Neural crest cell (in vitro differentiated cells): ENCODE measurements at regions not wholly inside any gene's neighbourhood (a gene's known extent, or its start where the extent isn't known, plus 50 kb on each side); places are given as distances from the start of the nearest gene placed in this dataset.
"Not testable (repeated sequence)": the region's sequence is repeated elsewhere in the genome, so short reads cannot be mapped to it uniquely, and the experiment has no call there.

ENCODE experiments used
- DNase-seq: peaks from one replicate; pipeline ENCODE4 v3.0.0; 2021; ENCODE audit warnings: low read depth, mixed read lengths, low spot score
- H3K27ac Mint-ChIP-seq: one replicate; pipeline ENCODE4 v1.8.0; 2021; ENCODE audit warnings: mild to moderate bottlenecking, mixed read lengths; ENCODE audit not compliant: unreplicated experiment
- H3K27me3 Mint-ChIP-seq: 2 replicates; pipeline ENCODE4 v1.8.0; 2021; ENCODE audit warnings: low read depth, mild to moderate bottlenecking, mixed read lengths
- H3K36me3 Mint-ChIP-seq: 2 replicates; pipeline ENCODE4 v1.8.0; 2021; ENCODE audit warnings: low read depth, mild to moderate bottlenecking, mixed read lengths
- H3K4me1 Mint-ChIP-seq: 2 replicates; pipeline ENCODE4 v1.8.0; 2021; ENCODE audit warnings: mixed read lengths
- H3K4me3 Mint-ChIP-seq: one replicate; pipeline ENCODE4 v1.8.0; 2021; ENCODE audit warnings: mild to moderate bottlenecking, mixed read lengths
- H3K9me3 Mint-ChIP-seq: 2 replicates; pipeline ENCODE4 v1.8.0; 2021; ENCODE audit warnings: mixed read lengths
- TF ChIP-seq, protein P1 (sequence below): fragments of 200-600 bp; sonication (generic); conservative IDR thresholded peaks from 2 replicates; pipeline ENCODE4 v1.5.0; 2021; ENCODE audit warnings: antibody characterized with exemption, mild to moderate bottlenecking

DNA sequence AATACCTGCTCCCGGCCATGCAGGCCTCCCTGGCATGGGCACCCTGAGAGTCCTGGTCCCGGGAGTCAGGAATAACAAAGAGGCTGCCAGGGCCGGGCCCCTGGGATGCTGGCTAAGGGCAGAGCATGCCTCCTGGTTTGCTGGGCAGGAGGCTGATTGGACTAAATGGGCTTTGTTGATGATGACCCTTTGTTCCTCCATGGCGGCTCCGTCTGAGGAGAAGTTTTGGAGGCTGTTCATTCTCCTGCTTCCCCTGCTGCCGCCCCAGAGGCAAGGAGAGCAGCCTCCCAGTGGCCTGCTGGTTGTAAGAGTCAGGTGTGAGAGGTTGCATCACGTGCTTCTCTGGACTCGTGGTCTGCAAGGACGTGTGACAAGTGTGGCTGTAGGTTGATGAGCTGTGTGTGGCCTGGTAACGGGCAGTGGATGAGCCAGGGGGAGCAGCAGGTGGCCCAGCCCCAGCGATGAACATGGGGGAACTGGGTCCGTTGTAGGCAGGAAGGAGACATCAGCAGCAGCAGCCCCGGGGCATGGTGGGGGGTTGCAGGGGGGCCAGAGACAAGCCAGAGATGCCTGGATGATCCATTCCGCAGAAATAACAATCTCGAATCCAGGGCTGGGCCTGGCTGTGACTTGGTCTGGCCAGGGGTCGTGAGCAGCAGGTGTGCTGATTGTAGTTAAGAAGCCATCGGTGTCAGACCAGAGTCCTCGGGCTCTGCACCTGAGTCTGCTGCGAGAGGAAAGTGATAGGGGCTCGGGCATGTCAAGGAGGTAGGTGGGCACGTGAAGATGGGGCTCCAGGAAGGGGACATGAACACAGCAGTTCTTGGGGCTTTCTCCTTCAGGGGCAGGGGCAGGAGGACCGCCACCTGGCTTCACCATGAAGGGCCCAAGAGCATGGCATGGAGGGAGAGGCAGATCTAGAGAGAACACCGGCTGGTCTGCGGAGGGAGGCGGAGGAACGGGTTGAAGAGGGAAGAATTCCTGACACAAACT is 101.4 kb downstream of the TNFRSF13B start:
- no peaks in the 10 kb centered on the region for H3K9me3 Mint-ChIP-seq

DNA sequence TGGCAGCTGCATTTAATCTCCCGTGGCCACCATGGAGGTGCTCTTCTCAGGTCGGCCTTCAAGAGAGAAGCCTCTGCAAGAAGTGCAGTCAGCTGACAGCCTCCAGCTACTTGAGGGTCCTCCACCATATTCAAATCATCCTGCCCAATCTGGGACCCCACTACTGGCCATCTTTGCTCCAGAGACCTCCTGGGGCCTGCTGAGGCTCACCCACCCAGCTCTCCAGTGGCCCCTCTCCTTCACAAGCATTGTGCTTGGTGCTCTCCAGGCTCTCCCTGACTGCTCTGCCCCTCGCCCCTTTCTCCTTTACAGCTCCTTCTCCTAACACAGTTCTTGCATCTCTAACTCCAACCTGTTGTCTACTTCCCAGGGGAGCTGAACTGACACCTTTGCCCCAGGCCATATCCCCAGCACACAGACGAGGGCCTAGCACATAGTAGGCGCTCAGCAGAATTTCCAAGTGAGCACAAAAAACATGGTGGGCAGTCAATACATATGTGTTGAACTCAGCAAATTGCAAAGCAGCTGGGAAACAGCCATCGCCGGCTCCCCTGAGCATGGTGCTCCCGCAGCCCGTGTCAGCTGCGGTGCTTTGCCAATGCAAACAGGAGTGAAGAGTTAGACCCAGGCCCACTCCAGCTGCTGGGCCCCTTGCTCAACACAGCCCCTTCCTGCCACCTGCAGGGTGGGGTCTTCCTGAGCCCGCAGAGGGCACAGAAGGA is 102.2 kb downstream of the TNFRSF13B start:
- DNase-seq, H3K4me1 Mint-ChIP-seq, H3K36me3 Mint-ChIP-seq, H3K27ac Mint-ChIP-seq, H3K4me3 Mint-ChIP-seq, H3K27me3 Mint-ChIP-seq, H3K9me3 Mint-ChIP-seq: not testable (repeated sequence)

More for the DNA sequence above, 101.4 kb downstream of the TNFRSF13B start:
- Mint-ChIP-seq H3K36me3 (no peaks in the 10 kb centered on the region), H3K27me3 (no peaks in the 10 kb centered on the region), H3K4me1 (no peaks in the 10 kb centered on the region), H3K4me3 (no peak overlapping the region), H3K27ac (no peak overlapping the region)
- DNase-seq = no peak
- TF ChIP-seq, protein P1, sequence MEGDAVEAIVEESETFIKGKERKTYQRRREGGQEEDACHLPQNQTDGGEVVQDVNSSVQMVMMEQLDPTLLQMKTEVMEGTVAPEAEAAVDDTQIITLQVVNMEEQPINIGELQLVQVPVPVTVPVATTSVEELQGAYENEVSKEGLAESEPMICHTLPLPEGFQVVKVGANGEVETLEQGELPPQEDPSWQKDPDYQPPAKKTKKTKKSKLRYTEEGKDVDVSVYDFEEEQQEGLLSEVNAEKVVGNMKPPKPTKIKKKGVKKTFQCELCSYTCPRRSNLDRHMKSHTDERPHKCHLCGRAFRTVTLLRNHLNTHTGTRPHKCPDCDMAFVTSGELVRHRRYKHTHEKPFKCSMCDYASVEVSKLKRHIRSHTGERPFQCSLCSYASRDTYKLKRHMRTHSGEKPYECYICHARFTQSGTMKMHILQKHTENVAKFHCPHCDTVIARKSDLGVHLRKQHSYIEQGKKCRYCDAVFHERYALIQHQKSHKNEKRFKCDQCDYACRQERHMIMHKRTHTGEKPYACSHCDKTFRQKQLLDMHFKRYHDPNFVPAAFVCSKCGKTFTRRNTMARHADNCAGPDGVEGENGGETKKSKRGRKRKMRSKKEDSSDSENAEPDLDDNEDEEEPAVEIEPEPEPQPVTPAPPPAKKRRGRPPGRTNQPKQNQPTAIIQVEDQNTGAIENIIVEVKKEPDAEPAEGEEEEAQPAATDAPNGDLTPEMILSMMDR = no peak

DNA sequence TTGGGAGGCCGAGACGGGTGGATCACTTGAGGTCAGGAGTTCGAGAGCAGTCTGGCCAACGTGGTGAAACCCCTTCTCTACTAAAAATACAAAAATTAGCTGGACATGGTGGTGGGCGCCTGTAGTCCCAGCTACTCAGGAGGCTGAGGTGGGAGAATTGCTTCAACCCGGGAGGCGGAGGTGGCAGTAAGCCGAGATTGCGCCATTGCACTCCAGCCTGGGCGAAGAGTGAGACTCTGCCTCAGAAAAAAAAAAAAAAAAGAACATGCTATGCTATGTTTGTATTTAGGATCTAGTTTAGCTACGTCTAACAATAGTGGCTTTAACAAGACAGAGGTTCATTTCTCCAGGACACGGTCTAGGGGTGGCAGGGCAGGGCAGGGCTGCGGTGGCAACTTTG is 103.3 kb downstream of the TNFRSF13B start:
- H3K4me3 Mint-ChIP-seq, H3K27me3 Mint-ChIP-seq, H3K4me1 Mint-ChIP-seq, H3K36me3 Mint-ChIP-seq, DNase-seq, H3K27ac Mint-ChIP-seq, H3K9me3 Mint-ChIP-seq: not testable (repeated sequence)

DNA sequence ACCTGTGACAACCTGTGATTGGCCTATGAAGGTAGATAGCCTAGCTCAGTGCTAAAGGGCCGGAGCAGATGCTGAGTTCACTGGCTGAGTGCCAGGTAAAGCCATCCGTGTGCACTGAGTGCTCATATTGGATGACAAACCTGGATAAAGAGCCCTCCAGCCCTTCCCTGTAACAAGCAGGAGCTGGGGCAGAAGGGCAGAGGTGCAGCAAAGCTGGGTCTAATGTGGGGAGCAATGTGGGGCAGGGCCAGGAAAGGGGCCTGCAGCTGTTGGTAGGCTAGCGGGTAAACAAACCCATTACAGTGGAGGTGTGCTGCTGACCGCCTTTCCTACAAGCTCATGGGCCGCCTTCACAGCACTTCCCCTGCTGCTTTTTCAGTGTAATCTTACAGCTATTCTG is 104.4 kb downstream of the TNFRSF13B start:
- not testable (repeated sequence) for H3K27ac Mint-ChIP-seq, H3K36me3 Mint-ChIP-seq, H3K4me3 Mint-ChIP-seq, DNase-seq, H3K27me3 Mint-ChIP-seq, H3K9me3 Mint-ChIP-seq, H3K4me1 Mint-ChIP-seq

DNA sequence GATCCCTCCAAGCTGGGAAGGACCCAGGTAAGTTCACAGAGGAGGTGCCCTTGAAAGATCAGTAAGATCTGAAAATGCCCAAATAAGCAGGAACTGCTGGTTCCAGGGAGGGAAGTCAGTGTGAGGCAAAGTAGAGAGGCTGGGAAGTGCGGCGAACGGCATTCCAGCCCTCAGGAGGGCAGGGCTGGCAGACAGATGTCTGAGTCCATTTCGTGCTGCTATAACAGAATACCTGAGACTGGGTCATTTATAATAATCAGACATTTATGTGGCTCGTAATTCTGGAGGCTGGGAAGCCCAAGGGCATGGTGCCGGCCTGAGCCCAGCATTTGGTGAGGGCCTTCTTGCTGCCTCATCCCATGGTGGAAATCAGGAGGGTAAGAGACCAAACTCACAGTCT is 105.1 kb downstream of the TNFRSF13B start:
- H3K9me3 Mint-ChIP-seq, H3K27ac Mint-ChIP-seq, H3K4me3 Mint-ChIP-seq, DNase-seq, H3K27me3 Mint-ChIP-seq, H3K36me3 Mint-ChIP-seq, H3K4me1 Mint-ChIP-seq: not testable (repeated sequence)

DNA sequence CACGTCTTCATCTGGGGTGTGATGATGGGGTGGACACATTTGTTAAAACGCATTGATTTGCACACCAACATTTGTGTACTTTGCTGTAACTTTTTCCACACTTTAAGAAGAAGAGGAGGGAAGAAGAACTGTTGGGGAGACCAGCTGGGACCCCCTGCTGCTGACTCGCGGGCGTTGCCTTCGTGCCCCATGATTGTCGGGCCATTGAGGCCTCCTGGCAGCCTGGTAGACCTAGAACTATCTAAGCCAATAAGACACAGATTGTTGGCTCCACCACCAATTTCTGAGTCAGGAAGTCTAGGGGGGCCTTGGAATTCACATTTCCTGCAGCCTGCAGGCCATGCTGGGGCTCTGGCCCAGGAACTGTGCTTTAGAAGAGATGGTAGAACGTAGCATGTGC is 105.5 kb downstream of the TNFRSF13B start:
- no peaks in the 10 kb centered on the region for H3K27me3 Mint-ChIP-seq
- DNase-seq = no peak
- H3K36me3 Mint-ChIP-seq = no peaks in the 10 kb centered on the region
- TF ChIP-seq, protein P1 = no peak
- H3K4me3 Mint-ChIP-seq = no peak overlapping the region
- H3K4me1 Mint-ChIP-seq = no peaks in the 10 kb centered on the region
- H3K27ac Mint-ChIP-seq = no peak overlapping the region
- H3K9me3 Mint-ChIP-seq = no peaks in the 10 kb centered on the region

DNA sequence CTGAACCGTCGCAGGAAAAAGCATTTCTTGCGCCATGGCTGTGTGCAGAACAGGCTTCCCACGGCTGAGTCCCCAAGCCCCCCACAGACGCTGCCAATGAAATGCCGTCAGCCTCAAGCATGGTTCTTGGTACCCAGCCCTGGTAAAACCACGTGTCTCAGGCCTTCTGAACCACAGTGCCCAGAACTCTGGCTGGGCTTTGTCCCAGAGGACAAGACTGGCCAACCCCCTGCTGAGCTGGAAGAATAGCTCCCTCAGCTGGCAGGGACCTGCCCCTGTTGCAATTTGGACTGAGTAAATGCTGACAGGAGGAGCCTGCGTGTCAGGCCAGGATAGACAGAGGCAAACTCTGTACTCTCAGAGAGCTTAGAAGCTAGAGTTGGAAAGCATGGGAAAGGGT is 106.2 kb downstream of the TNFRSF13B start:
- not testable (repeated sequence) for H3K27me3 Mint-ChIP-seq, H3K4me1 Mint-ChIP-seq, H3K9me3 Mint-ChIP-seq, H3K36me3 Mint-ChIP-seq, DNase-seq, H3K27ac Mint-ChIP-seq, H3K4me3 Mint-ChIP-seq

DNA sequence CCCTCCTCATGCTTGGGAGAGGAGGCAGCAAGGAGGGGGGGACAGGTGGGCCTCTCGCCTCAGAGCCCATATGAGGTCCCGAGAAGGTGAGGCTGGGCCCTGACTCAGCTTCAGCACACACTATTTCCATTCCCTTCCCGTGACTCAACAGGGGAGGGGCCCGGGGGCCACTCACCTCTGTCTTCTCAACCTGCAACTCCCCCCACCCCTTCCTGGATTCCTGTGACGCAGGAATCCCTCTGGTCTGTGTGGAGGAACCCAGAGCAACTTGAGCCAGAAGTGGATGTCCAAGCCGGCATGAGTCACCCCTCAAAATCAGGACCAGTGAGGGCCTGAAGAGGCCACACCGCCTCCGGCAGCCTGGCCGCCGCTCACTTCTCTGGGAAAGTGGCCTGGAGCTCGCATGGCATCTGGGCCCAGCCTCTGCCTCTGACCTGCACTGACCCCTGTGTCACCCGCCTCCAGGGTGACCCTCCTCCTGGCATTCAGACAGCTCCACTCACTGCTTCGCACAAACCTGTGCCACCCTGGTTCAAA is 106.8 kb downstream of the TNFRSF13B start:
- DNase-seq, H3K4me1 Mint-ChIP-seq, H3K27ac Mint-ChIP-seq, H3K36me3 Mint-ChIP-seq, H3K9me3 Mint-ChIP-seq, H3K27me3 Mint-ChIP-seq, H3K4me3 Mint-ChIP-seq: not testable (repeated sequence)

DNA sequence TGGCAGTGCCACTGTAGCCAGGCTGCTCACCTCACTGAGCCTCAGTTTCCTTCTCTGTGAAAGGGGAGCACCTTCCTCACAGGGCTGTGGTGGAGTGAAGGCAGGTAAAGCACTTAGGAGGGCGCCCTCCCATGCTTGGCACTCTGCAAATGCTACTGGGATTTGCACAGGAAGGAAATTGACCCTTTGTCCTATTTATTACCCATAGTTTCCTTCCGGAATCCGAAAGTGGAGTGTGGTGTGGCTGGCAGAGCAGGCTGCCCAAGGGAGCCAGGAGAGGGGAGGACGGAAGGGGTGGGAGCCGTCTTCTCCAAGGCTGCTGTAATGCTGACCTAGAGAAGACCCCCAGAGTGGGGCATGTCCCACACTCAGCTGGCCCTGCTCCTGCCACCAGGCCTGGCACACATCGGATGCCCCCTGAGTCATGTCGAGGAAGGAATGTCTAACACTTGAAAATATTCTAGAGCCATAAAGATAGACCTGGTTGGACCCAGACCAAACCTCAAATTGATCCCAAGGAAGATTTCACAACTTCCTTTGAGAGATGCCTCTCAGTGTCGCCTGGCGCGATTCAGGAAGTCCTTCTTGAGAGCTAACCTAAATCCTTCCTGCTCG is 107.3 kb downstream of the TNFRSF13B start:
- H3K36me3 Mint-ChIP-seq, DNase-seq, H3K27ac Mint-ChIP-seq, H3K9me3 Mint-ChIP-seq, H3K4me1 Mint-ChIP-seq, H3K27me3 Mint-ChIP-seq, H3K4me3 Mint-ChIP-seq: not testable (repeated sequence)

DNA sequence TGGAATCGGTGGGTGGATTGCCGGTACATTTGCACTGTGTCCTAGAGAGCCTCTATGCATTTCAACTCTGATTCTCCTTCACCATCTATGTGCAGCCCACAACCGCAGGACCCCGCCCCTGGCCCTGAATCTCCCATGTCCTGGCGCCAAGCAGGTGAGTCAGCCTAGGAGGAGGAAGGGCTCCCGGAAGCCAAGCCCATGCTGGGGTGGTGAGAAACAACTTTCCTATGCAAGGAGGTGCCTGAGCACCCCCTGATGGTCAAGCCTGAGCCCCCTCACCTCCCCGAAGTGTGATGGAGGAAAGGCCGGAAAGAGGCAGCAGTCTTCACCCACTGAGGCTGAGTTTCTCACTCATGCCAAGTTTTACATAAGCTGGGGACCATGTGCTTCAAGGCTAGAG is 110.8 kb downstream of the TNFRSF13B start:
- H3K36me3 Mint-ChIP-seq, H3K4me1 Mint-ChIP-seq, DNase-seq, H3K4me3 Mint-ChIP-seq, H3K27ac Mint-ChIP-seq, H3K27me3 Mint-ChIP-seq, H3K9me3 Mint-ChIP-seq: not testable (repeated sequence)

DNA sequence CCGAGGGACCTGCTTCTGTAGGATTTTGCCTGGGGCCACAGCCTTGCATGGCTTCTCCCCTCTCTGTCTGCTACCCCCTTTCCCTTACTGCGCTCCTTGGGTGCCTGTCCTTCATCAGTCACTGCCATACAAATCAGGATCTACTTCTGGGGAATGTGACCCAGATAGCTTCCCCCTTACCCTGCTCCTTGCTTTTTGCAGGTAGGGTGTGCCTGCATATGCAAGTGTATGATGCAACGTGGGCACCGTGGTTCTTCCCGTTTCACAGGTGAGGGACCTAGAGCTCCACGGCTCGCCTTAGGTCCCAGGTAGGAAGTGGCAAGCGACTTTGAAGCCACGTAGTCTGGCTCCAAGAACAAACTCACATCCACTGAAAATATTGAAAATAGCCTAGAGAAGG is 111.5 kb downstream of the TNFRSF13B start:
- not testable (repeated sequence) for H3K9me3 Mint-ChIP-seq, H3K4me1 Mint-ChIP-seq, DNase-seq, H3K4me3 Mint-ChIP-seq, H3K36me3 Mint-ChIP-seq, H3K27me3 Mint-ChIP-seq
- H3K27ac Mint-ChIP-seq = peak overlapping the region; percentile 71
